B cell (primary cell): ENCODE measurements at regions not wholly inside any gene's neighbourhood (a gene's known extent, or its start where the extent isn't known, plus 50 kb on each side); places are given as distances from the start of the nearest gene placed in this dataset.

ENCODE experiments used
- CTCF ChIP-seq: fragments of 200-600 bp; IDR thresholded peaks from one replicate; pipeline ENCODE4 v1.8.0; 2022; ENCODE audit warnings: antibody characterized with exemption, mild to moderate bottlenecking
- EZH2 ChIP-seq: IDR thresholded peaks from 2 replicates; pipeline ENCODE4 v1.6.1; 2012; ENCODE audit warnings: borderline replicate concordance, low read depth, mild to moderate bottlenecking, moderate library complexity, low read length; ENCODE audit not compliant: insufficient read depth, poor library complexity, severe bottlenecking

DNA sequence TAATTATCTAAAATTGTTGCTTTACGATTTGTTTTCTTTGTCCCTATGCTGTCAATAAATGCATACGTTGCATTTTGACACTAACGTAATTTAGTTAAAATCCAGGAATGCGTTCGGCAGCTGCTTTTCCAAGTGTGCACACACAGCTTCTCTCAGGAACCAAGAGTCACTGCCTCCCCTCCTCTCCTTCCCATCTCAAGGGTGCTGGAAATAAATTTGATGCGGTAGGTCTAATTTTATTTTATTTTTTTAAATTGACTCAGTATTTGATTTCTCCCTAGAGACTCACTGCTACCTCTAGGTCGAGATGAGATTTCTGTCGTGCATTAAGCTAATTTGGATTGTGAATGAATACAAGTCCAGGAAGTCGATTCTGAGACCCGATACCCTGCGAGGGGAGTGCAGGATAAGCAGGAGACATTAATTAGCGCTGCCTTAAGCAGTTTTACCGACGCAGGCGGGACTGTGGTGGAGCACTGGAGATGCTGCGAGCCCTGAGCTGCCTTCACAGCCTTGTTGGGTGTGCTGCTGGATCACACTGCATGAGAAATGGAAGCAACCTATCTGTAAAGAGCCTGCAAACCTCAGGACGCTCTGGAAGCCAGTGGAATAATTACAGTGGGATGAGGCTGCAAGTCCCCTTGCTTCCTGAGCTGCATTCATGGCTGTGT lies 381.2 kb downstream of the C6orf118 start:
- TF ChIP-seq CTCF (no peak), EZH2 (no peak)
